ENCODE measurements at regions not wholly inside any gene's neighbourhood (a gene's known extent, or its start where the extent isn't known, plus 50 kb on each side); places are given as distances from the start of the nearest gene placed in this dataset.
"Not testable (repeated sequence)": the region's sequence is repeated elsewhere in the genome, so short reads cannot be mapped to it uniquely, and the experiment has no call there.

GRCh38 chr5:116773926-116774325 is 199.3 kb upstream of the SEMA6A start:
- DNase-seq (ENCODE audit: low spot score) = no peak

GRCh38 chr5:116772806-116773205 is 198.2 kb upstream of the SEMA6A start:
- DNase-seq (ENCODE audit: low spot score) = no peak

GRCh38 chr5:116772152-116772501 is 197.5 kb upstream of the SEMA6A start:
- DNase-seq (ENCODE audit: low spot score) = no peak

GRCh38 chr5:116771466-116772151 is 197.0 kb upstream of the SEMA6A start:
- DNase-seq (ENCODE audit: low spot score) = no peak

GRCh38 chr5:116769953-116770352 is 195.3 kb upstream of the SEMA6A start:
- DNase-seq (ENCODE audit: low spot score) = not testable (repeated sequence)

- DNase-seq (ENCODE audit: low spot score) = no peak
Measured at GRCh38 chr5:116769470-116769869, 194.8 kb upstream of the SEMA6A start.

- DNase-seq (ENCODE audit: low spot score) = peak; percentile 21
Measured at GRCh38 chr5:116766470-116766947, 191.9 kb upstream of the SEMA6A start.

GRCh38 chr5:116765441-116765840 is 190.8 kb upstream of the SEMA6A start:
- DNase-seq (ENCODE audit: low spot score) = no peak

DNA sequence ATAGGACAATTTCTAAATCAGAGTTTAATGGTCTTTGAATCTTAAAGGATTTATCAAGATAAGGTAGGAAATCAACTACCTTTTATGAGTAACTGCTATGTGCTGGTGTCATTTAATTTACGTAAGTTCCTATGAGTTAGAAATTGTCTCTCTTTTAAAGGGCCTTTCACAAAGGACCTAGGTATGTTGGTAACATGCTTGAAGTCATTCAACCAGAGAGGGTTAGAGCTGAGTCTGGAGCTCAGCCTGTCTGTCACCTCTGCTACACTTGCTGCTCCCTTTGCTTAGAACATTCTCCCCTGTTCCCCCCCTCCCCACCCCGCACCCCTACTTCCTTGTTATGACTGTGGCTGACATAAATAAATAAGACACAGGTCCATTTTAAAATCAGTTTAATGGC is 190.3 kb upstream of the SEMA6A start:
- DNase-seq (ENCODE audit: low spot score) = no peak

- peak; percentile 21 for DNase-seq (ENCODE audit: low spot score)
Measured at GRCh38 chr5:116763987-116764866, 189.6 kb upstream of the SEMA6A start.

DNA sequence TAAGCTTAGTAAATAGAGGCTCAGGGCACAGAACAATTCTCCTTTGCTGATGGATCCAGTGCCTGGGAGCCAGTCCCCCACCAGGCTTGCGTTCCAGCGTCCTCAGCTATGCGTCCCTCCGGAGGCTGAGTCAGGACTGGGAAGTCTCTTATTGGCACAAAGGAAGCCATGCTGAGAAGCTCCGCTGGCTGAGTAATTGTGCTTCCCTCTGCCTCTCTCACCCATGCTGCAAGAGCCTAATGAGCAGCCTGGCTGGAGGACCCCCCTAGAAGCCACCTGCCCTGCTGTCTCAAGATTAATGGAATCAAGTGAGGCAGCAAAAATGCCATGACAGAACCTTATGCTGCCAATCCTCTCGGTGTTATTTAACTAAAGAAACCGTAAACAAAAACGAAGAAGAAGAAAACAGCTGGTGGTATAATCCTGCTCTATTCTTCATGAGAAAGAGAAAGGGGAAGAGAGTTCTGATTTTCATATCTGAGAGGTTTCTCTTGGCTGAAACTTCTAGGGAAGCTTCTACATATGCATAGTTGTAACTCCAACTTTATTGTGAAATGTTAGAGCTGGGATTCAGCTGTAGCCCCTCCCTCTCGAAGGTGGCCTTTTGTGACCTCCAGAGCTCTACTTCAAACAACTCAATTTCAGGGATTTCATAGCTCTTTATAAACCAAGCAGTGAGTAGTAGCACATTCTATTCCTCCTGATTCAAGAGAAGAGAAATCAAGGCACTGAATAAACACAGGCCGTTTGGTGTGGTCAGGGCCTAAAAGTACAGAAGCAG is 185.4 kb upstream of the SEMA6A start:
- DNase-seq (ENCODE audit: low spot score) = no peak

GRCh38 chr5:116757326-116757725 is 182.7 kb upstream of the SEMA6A start:
- no peak for DNase-seq (ENCODE audit: low spot score)

DNA sequence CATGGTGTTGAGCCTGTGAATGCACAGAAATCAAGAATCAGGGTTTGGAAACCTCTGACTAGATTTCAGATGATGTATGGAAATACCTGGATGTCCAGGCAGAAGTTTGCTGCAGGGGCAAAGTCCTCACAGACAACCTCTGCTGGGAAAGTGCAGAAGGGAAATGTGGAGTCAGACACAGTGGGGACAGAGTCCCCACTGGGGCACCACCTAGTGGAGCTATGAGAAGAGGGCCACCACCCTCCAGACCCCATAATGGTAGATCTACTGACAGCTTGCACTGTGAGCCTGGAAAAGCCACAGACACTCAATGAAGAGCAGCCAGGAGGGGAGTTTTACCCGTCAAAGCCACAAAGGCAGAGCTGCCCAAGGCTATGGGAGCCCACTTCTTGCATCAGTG is 181.9 kb upstream of the SEMA6A start:
- no peak for DNase-seq (ENCODE audit: low spot score)

DNA sequence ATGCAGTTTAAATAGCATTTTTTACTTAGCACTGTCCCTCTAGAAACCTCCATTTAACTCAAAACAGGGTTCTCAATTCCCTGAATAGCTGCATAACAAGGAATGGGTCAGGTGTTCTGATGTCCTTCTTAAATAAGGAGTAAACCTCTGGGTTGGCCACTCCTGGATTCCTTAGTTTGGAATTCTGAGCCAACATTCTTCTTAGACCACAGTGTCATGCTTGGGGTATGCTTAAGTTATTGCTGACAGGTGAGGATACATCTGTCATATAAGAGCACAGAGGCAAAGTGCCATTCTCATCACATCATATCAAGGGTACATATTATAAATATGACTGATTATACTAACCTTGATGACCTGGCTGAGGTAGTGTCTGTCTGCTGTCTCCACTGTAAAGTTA is 179.9 kb upstream of the SEMA6A start:
- no peak for DNase-seq (ENCODE audit: low spot score)

- no peak for DNase-seq (ENCODE audit: low spot score)
Measured at GRCh38 chr5:116751684-116752083, 177.1 kb upstream of the SEMA6A start.

- no peak for DNase-seq (ENCODE audit: low spot score)
Measured at GRCh38 chr5:116750631-116751580, 176.3 kb upstream of the SEMA6A start.

DNA sequence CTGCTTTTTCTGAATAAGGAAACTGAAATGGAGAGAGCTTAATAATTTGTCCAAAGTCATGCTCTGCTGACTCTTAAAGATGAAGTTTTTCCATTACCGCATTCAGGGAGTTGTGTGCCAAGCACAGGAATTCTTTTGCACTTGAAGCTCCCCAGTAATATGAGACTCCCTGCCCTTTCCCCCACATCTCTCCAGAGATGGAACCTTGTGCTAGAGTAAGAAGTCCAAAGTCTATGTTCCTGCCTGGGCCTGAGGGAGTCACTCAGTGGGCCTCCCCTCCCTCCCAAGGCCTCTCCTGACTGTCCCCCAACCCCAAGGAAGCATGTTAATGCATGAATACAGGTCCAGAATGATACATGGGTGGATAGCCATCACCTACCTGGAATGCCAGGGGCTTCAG is 173.3 kb upstream of the SEMA6A start:
- DNase-seq (ENCODE audit: low spot score) = no peak

DNA sequence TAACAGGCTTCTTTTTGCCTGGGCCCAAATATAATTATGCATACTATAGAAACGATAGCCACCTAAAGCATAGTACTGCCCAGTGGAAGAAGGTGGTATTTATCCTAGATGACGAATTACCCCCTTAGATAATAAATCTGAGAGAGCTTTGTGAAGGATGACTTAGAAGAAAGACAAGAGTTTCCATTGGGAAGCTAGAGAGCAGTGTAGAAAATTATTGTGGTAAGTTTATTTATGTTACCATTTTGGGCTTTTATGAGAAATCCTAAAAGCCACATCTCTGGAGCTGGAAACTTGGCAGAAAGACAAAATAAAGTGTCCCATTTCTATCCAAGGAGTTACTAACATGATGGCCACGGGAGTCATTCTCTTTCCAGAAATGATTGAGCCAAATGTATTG is 172.0 kb upstream of the SEMA6A start:
- no peak for DNase-seq (ENCODE audit: low spot score)

GRCh38 chr5:116740771-116741170 is 166.1 kb upstream of the SEMA6A start:
- no peak for DNase-seq (ENCODE audit: low spot score)

DNA sequence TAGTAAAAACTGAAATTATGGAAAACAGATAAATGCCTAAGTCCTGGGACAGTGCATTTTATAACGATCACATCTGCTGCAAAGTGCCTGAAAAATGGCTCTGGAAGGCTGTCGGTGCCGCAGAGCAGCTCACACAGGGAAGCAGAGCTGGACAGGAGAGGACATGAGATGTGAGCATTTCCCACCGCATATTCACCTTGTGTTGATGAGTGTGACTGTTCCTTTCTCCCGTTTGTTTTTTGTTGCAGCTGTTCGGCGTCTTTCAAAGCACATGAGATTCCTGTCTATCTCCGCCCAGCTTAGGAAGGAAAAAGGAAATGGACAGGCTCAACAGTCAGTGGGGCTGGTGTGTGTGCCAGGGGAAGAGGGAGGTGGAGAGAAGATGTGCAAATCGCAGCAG is 164.9 kb upstream of the SEMA6A start:
- no peak for DNase-seq (ENCODE audit: low spot score)

GRCh38 chr5:116738615-116739261 is 164.1 kb upstream of the SEMA6A start:
- no peak for DNase-seq (ENCODE audit: low spot score)
